ENCODE measurements at regions not wholly inside any gene's neighbourhood (a gene's known extent, or its start where the extent isn't known, plus 50 kb on each side); places are given as distances from the start of the nearest gene placed in this dataset.

GRCh38 chr1:208476846-208477170 lies 232.6 kb upstream of the PLXNA2 start:
- in situ Hi-C loops (cut with HindIII; ENCODE audit: low pct_unique_long_range_greater_than_20kb, low sequenced_read_pairs) = no loop called here
- Histone ChIP-seq H3K27me3 (ENCODE audit: control insufficient read depth, insufficient read depth, low read length) (no peaks in the 10 kb centered on the region), H3K36me3 (ENCODE audit: control insufficient read depth, insufficient read depth, low read length) (no peaks in the 10 kb centered on the region), H3K27ac (ENCODE audit: low read length) (no peak overlapping the region), H3K4me3 (ENCODE audit: low read depth in 2 of 2, low read length in 2 of 2) (no peak overlapping the region), H3K4me1 (ENCODE audit: control insufficient read depth, insufficient read depth, low read length) (no peaks in the 10 kb centered on the region), H3K9me3 (ENCODE audit: control insufficient read depth, insufficient read depth, low read depth, low read length) (no peaks in the 10 kb centered on the region)
- intact Hi-C loops (cut with micrococcal nuclease; ENCODE audit: unreplicated experiment) = no loop called here
- ChIA-PET POLR2A (no interaction called here), CTCF (no interaction called here)
- ATAC-seq (no peak), DNase-seq (ENCODE audit: low read depth, low spot score) (no peak)
- BruUV-seq (replicated peaks) = no TSS peak
- TF ChIP-seq, protein P1, sequence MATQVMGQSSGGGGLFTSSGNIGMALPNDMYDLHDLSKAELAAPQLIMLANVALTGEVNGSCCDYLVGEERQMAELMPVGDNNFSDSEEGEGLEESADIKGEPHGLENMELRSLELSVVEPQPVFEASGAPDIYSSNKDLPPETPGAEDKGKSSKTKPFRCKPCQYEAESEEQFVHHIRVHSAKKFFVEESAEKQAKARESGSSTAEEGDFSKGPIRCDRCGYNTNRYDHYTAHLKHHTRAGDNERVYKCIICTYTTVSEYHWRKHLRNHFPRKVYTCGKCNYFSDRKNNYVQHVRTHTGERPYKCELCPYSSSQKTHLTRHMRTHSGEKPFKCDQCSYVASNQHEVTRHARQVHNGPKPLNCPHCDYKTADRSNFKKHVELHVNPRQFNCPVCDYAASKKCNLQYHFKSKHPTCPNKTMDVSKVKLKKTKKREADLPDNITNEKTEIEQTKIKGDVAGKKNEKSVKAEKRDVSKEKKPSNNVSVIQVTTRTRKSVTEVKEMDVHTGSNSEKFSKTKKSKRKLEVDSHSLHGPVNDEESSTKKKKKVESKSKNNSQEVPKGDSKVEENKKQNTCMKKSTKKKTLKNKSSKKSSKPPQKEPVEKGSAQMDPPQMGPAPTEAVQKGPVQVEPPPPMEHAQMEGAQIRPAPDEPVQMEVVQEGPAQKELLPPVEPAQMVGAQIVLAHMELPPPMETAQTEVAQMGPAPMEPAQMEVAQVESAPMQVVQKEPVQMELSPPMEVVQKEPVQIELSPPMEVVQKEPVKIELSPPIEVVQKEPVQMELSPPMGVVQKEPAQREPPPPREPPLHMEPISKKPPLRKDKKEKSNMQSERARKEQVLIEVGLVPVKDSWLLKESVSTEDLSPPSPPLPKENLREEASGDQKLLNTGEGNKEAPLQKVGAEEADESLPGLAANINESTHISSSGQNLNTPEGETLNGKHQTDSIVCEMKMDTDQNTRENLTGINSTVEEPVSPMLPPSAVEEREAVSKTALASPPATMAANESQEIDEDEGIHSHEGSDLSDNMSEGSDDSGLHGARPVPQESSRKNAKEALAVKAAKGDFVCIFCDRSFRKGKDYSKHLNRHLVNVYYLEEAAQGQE (IDR thresholded peaks at IDR 0.05; ENCODE audit: insufficient read depth in 1 of 2, low read depth in 2 of 2, low read length in 1 of 2) = no peak
- TF ChIP-seq SIN3A (IDR thresholded peaks at IDR 0.05; ENCODE audit: borderline replicate concordance, insufficient read depth, low read depth, low read length) (no peak), POLR2AphosphoS5 (IDR thresholded peaks at IDR 0.05; ENCODE audit: low read depth, low read length) (no peak), CTCF (IDR thresholded peaks at IDR 0.05) (no peak), TCF7L2 (IDR thresholded peaks at IDR 0.05; ENCODE audit: low read depth, low read length) (no peak)

GRCh38 chr1:208479435-208479834 lies 235.3 kb upstream of the PLXNA2 start:
- H3K27ac ChIP-seq (ENCODE audit: low read length) = no peak overlapping the region
- no peaks in the 10 kb centered on the region for H3K9me3 ChIP-seq (ENCODE audit: control insufficient read depth, insufficient read depth, low read depth, low read length)
- POLR2A ChIA-PET = no interaction called here
- no peak for ATAC-seq
- intact Hi-C loops (cut with micrococcal nuclease; ENCODE audit: unreplicated experiment) = no loop called here
- no peak overlapping the region for H3K4me3 ChIP-seq (ENCODE audit: low read depth in 2 of 2, low read length in 2 of 2)
- TF ChIP-seq CTCF (IDR thresholded peaks at IDR 0.05) (no peak), POLR2AphosphoS5 (IDR thresholded peaks at IDR 0.05; ENCODE audit: low read depth, low read length) (no peak), SIN3A (IDR thresholded peaks at IDR 0.05; ENCODE audit: borderline replicate concordance, insufficient read depth, low read depth, low read length) (no peak), TCF7L2 (IDR thresholded peaks at IDR 0.05; ENCODE audit: low read depth, low read length) (no peak)
- TF ChIP-seq, protein P1 (IDR thresholded peaks at IDR 0.05; ENCODE audit: insufficient read depth in 1 of 2, low read depth in 2 of 2, low read length in 1 of 2) = no peak
- no TSS peak for BruUV-seq (replicated peaks)
- in situ Hi-C loops (cut with HindIII; ENCODE audit: low pct_unique_long_range_greater_than_20kb, low sequenced_read_pairs) = no loop called here
- no peaks in the 10 kb centered on the region for H3K36me3 ChIP-seq (ENCODE audit: control insufficient read depth, insufficient read depth, low read length)
- H3K27me3 ChIP-seq (ENCODE audit: control insufficient read depth, insufficient read depth, low read length) = no peaks in the 10 kb centered on the region
- H3K4me1 ChIP-seq (ENCODE audit: control insufficient read depth, insufficient read depth, low read length) = no peaks in the 10 kb centered on the region
- no peak for DNase-seq (ENCODE audit: low read depth, low spot score)
- CTCF ChIA-PET = no interaction called here
